Endometrium (tissue), 2 donors: ENCODE measurements at regions not wholly inside any gene's neighbourhood (a gene's known extent, or its start where the extent isn't known, plus 50 kb on each side); places are given as distances from the start of the nearest gene placed in this dataset.
A peak's percentile ranks its signal among the peaks of the same experiment; 100 is the strongest.

ENCODE experiments used
- FAIRE-seq: peaks from 2 replicates; lab custom pipeline; 2012; peaks lifted over from hg19 to GRCh38; lab: Jason Lieb, UNC
- donor health status: control.
- donor health status: control.

DNA sequence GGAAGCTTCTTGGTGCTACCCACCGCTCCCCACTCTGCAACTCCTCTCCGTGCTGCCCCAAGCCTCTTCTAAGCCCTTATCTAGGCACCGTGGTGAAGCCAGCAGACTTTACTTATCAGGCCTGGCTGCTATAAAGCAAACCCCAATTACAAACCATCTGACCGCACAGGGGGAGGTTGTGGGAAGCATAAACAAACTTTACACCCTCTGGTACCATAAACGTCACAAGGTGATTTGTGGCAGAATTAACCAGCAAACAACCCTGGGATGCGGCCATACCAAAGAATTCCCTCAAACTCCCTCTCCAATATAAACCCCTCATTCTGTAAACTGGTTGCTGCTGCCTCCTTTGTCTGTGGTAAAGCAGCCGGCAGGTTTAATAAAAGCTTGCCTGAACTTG is 55.2 kb downstream of the MAGEC2 start:
- FAIRE-seq: no peak

DNA sequence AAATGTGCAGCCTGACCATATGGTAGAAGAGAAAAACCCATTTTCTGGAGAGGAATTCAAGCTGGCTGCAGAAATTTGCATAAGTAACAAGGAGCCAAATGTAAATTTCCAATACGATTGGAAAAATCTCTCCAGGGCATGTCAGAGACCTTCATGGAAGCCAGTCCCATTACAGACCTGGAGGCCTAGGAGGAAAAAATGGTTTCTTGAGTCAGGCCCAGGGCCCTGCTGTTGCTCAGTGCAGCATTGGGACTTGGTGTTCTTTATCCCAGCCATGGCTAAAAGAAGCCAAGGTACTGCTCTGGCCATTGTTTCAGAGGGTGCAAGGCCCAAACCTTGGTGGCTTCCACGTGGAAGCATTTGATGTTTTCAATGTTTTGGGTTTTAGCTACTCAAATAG is 70.6 kb downstream of the MAGEC2 start:
- no peak for FAIRE-seq

DNA sequence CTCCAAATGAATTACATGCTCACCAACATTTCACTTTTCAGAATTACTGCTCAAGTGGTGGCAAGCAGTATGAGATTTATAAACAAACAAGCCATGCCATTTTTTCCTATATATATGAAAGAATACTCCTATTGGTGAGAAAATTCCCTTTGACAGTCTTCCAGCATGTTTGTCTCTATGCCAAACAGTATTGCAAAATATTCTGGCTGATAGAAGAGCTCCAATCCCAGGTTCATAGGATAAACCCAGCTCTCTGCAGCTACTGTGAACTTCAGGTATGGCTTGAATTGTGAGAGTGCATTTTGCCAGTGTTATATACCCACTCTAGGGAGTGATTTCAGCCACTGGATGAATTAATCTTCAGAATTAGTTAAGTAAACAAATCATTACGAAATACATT is 108.8 kb downstream of the MAGEC2 start:
- no peak for FAIRE-seq

DNA sequence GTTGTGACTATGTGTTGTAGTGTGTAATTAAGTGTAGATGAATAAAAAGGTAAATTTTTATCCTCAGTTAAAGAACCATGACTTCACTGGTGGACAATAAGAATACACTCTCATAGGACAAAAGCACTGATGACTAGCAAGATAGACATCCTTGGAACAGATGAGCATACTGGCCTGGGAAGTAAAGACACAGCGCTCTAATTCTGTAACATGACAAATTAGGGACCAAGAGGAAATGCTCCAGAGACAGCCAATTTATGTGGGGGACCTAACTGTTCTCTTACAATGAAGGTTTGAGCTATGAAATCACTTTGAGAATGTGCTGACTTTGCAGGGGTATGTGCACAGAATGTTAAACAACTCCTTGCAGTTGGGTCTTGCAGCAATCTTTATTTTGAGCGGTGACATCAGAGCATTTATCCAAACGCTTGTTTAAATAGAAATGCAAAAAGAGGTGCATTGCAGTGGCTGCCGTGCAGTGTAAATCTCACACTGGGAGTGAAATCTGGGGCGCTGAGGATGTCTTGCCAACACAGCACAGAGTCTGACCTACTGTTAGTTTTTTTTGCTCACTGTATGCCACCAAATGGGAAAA is 109.3 kb downstream of the MAGEC2 start:
- no peak for FAIRE-seq

DNA sequence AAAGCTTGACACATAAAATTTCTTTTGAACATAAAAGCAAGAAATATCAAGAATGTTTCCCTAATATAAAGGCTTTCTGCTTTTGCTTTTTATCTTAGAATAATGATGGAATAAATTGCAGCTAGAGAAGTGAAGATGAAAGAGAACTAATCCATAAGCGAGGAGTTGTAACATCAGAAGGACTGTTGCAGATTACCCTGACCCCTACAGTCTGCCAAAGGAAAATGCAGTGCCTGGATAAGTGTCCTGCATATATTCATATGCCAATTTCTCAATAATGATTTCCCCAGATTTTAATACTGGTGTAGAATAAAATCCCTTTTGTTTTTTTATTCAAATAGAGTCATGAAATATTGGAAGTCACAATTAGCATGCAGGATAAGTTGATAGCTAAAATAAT is 115.9 kb downstream of the MAGEC2 start:
- no peak for FAIRE-seq

DNA sequence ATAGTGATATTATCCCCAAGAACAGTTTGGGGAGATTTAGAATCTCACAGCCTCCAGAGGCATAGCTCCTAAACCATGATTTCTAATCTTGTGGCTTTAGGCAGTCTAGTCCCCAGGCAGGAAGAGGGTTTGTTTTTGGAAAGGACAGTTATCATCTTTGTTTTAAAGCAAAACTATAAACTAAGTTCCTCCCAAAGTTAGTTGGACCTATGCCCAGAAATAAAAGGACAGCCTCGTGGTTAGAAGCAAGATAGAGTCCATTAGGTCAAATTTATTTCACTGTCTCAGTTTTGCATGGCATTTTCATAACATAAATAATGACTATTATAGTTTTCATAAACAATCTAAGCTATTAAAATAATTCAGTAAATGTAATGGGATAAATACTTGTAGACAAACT is 120.5 kb downstream of the MAGEC2 start:
- FAIRE-seq: peak; percentile 92

DNA sequence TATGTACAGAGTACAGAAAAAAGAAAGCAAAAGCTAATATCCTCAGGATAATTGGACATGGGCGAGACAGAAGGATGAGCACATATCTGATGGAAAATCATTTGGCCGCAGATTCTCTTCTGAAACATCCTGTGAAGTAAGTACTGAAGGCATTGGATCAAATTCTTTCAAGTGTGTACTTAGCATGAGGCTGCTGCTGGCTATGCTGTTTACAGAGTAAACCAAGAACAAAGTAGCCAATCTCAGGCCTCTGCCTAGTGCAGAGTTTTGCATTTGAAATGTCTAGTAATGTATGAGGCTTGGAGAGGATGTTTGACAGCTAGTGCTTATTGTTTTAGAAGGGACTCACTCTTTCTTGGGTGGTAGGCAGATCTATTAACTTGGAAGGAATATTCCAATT is 128.5 kb downstream of the MAGEC2 start:
- no peak for FAIRE-seq

DNA sequence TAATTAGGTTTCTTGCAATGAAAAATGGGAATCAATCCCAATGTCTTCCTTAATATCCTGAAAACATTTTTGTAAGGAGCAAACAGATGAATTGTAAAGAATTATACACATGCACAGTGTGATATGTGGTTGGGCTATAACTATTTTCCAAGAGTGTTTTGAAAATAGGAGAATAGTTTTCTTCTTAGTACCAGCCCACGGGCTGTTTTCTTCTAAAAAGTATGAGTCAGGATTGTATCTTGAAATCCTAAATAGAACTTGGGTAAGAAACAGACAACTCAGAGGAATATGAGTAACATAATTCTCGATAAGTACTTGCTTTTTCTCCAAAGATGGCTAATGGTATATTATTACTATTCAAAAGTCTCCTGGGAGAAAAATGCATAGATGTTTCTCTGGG is 136.7 kb downstream of the MAGEC2 start:
- FAIRE-seq: no peak

DNA sequence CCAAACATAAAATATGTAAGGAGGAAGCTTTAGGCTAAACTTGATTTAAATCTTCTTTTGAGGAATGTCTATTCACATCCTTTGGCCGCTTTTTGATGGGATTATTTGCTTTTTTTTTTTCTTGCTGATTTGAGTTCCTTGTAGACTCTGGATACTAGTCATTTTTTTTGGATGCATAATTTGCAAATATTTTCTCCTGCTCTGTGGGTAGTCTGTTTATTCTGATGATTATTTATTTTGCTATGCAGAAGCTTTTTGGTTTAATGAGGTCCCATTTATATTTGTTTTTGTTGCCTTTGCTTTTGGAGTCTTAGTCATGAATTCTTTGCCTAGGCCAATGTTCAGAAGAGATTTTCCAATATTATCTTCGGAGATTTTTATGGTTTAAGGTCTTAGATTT is 144.9 kb downstream of the MAGEC2 start:
- no peak for FAIRE-seq

DNA sequence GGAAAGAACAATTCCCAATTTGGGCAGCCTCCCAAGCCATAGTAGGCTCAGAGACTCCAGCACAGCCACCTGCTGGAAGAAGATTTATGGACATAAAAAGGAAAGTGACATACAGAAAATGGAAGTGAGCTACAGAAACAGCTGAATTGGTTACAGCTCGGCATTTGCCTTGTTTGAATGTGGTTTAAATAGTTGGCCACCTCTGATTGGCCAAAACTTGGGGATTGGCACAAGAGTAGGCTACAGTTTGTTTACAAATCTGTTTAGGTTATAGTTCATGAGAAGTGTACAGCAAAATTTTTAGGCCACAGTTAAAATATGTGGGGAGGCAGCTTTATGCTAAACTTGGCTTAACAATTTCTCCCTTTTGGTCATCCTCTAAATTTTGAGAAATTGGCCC is 150.4 kb downstream of the MAGEC1 start:
- FAIRE-seq: no peak

DNA sequence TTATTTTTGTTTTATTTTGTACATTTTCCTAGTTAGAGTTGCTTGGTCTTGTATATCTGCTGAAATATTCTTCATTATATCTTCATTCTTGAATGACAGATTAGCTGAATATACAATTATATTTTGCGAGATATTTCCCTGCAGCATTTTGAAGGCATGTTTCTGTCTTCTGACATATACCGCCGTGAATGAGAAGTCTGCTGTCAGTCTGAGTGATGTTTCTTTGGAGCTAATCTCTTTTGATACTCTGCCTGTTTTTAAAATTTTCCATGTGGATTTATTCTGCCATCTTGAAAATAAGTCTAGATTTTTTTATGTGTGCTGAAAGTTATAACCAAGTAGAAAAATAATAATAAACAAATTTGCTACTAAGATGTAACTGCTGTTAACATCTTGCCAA is 148.5 kb downstream of the MAGEC1 start:
- no peak for FAIRE-seq

DNA sequence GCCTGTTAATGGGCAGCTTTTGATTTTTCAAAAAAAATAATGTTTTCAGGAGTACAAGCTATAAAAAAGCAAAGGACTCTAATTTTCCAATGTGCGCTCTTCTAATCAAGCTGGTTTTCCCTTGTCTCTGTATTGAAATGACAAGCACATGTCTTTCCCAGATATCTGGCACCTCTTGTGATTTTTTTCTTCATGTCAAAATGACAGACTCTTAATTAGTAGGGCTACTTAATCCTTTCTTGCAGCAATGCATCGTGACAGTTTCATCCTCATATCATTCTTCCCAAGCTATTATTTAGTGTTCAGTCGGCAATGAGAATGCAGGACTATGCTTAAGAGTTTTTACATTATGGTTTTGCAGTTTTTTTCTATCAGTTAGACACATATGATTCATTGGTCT is 139.5 kb downstream of the MAGEC1 start:
- FAIRE-seq: no peak

DNA sequence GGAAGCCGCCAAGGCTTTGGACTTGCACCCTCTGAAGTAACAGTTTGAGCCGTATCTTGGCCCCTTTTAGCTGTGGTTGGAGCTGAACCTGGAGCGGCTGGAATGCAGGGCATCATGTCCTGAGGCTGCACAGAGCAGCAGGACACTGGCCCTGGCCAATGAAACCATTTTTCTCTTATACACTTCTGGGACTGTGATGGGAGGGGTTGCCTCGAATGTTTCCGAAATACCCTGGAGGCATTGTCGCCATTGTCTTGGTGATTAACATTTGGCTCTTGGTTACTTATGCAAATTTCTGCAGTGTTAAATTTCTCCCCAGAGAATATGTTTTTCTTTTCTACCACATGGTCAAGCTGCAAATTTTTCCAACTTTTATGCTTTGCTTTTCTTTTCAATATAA is 137.2 kb downstream of the MAGEC1 start:
- no peak for FAIRE-seq

DNA sequence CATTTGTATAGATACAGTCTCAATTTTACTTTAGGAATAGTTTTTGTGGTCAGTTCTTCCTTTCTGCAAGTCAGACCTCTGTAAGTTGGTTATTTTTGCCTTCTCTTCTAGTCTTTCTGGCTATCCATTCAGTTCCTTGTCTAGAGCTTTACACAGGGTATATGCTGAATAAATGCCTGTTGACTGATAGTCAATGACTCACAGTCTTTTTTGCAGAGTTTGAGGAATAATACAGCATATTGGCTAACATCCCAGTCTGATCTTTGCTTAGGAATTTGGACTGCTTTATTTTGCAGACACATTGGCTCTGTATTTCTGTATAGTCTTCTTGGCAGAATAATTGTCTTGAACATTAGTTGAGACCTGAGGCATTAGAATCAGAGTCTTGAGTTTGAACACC is 132.4 kb downstream of the MAGEC1 start:
- no peak for FAIRE-seq

DNA sequence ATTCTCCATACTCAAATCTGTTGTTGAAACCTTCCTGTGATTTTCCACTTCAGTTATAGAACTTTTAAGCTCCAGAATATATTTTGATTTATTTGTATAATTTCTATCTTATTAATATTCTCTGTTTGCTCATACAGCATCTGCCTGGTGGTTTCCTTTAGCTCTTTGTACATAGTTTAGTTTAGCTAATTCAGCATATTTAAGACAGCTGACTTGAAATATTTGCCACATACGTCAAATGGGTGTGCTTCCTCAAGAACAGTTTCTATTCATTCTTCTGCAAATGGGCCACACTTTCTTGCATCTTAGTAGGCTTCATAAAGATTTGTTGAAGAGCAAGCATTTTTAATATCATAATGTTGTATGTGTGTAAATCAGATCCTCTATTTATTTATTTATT is 101.8 kb downstream of the MAGEC1 start:
- FAIRE-seq: no peak

DNA sequence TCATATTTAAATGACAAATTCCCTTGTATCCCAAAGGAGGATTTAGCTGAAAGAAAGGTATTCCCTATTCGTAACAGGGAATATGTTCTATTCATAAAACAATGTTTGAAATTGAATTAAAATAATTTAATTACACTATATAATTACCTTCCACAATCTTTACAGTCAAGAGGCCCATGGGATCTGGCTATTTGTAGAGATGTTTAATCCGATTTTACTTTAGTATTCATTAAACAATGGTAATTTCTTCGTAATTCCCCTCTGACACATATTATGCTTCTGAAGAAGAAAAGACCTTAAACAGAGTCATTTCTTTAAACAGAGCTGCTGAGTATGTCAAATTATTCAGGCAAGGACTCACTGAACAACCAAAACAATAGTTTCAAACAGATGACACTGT is 98.8 kb downstream of the MAGEC1 start:
- no peak for FAIRE-seq

DNA sequence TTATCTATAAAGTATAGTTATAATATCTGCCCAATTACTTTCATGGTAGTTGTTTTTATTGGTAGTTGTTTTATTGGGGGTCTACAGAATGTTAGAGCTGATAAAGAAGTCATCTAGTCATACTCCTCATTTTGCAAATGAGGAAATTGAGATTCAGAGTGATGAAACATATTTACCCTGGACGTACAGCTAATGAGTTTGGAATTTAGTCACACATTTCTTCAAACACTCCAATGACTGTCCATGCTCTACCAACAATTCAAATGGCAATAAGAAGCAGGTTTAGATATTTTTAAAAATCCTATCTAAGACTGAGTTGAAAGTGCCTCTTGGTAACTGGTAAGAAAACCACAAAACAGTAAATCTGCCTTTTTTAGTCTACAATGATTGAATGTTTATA is 98.2 kb downstream of the MAGEC1 start:
- no peak for FAIRE-seq

DNA sequence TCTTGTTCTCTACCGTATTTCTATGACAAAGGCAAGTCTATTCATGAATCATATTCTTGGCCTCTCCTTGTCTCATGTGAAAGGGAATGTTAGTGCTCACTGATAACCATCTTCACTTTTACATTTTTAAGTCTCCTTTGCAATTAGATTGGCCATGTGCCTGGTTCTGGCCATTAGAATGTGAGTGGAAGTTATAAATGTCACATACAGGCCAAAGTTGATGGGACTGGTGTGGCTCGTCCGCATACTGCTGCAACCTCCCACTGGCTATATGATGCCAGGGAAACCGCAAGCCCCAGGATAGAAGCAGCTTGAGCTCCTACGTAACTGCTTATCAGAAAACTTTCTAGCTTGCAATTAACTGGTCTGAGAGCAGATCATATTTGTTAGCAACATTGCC is 86.1 kb downstream of the MAGEC1 start:
- FAIRE-seq: no peak

DNA sequence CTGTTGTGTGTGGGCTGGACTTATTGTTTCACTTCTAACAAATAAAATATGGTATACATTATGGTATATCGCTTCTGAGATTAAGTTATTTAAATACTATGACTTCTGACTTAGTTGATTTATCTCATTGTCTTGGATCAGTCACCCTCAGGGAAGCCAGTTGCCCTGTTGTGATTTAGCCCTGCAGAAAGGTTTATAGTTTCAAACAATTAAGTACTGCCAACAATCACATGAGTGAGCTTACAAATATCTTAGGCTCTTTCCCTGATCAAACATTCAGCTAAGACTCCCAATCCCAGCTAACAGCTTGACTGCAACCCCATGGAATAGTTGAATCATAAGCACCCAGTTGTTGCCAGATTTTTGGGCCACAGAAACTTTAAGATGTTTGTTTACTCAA is 85.4 kb downstream of the MAGEC1 start:
- no peak for FAIRE-seq

DNA sequence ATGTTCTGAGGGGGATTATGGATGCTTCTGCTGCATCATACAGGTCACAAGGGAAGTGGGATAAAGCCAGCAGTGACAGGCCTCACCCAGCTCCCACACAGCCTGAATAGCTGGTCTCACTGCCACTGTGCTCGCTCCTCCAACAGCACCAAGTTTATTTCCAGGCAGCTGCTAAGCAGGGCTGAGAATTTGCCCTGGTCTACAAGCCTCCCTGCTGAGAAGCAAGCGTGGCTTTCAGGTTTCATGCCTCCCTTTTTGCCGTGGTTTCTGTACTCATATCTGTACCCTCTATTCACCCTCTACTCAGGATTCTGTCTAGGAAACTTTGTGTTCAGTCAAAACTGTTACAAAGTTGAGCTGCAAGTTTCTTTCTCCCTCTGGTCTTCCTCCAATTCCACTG is 78.6 kb downstream of the MAGEC1 start:
- no peak for FAIRE-seq

DNA sequence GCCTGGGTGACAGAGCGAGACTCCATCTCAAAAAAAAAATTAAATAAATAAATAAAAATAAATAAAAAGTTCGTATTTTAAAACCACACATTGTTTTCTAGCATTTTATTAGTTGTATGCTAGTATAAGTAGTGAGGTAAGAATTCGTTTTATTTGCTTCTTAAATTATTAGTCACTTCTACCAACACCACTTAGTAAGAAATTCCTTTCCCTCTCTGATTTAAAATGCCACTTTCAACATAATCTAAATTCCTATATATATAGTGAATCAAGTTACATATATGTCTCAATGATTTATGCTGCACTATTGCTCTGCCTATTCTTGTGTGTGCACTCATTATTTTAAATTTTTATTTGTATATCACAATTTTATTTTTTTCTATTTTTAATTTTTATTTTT is 72.1 kb downstream of the MAGEC1 start:
- no peak for FAIRE-seq

DNA sequence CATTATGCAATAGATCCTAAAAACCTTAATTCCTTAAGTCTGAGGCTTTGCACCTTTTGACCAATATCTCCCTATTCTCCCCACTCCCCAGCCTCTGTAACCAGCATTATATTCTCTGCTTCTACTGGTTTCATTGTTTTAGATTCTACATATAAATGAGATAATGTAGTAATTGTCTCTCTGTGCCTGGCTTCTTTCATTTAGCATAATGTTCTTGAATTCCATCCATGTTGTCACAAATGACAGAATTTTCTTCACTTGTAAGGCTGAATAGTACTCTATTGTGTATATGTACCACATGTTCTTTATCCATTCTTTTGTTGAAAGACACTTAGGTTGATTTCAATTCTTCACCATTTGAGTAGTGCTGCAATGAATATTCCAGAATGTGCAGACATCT is 66.0 kb downstream of the MAGEC1 start:
- no peak for FAIRE-seq

DNA sequence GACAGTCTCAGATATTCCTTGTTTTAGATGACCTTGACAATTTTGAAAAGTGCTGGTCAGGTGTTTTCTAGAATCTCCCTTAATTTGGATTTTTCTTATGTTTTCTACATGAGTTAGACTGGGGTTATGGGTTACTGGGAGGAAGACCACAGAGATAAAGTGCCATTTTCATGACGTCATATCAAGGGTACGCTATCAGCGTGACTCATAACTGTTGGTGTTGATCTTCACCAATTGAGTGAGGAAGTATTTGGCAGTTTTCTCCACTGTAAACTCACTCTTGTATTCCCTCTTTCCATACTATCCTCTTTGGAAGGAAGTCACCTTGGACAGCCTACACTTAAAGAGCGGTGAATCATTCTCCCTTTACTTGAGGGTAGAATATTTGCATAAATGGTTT is 56.9 kb downstream of the MAGEC1 start:
- no peak for FAIRE-seq
